Occipital lobe (tissue), 1 donor: ENCODE measurements at regions not wholly inside any gene's neighbourhood (a gene's known extent, or its start where the extent isn't known, plus 50 kb on each side); places are given as distances from the start of the nearest gene placed in this dataset.

Source experiments
- DNase-seq: peaks from one replicate; lab custom pipeline; 2025; lab: John Stamatoyannopoulos, UW

DNA sequence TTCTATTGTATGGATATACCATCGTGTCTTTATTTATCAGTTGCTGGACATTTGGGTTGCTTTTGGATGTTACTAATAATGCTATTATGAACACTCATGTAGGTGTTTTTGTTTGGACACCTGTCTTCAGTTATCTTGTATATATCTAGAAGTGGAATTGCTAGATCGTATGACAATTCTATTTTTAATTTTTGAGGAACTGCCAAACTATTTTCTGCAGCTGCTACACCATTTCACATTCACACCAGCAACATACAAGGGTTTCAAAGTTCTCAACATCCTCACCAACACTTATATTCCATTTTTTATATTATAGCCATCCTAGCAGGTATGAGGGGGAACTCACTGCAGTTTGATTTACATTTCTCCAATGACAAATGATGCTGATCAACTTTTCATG is 324.6 kb downstream of the CAAP1 start:
- DNase-seq: no peak

DNA sequence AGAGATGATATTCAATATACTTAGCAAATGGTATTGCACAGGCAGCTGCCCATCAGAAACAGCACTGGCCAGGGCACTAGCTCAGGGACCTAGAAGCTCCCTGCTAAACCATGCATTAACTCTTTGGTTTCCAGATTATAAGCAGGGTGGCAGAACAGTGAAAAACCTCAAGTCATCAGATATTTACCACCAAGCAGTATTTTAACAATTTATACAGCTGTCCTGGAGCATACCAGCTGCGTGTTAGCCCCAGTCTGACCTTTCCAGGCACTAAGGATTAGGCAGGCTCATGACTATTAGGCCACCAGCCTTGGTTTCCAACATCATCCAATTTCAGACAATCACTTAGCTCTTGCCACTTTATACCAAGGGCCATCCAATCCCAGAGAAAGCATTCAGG is 326.5 kb downstream of the CAAP1 start:
- no peak for DNase-seq

DNA sequence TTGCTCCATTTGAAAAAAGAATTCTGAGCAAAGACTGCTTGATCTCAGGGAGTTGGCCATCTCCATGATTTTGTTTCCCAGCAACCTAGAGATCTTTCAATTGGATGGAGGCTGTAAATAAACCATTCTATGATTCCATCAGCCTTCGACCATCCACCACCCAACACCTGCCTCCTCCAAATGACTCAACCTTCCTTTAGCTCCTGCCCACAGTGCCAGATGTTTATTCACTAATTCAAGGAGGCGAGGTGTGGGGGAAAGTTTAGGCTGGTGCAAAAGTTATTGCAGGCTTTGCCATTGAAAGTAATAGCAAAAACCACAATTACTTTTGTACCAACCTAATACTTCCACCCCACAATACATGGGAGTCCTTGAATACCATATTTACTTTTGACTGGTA is 327.5 kb downstream of the CAAP1 start:
- DNase-seq: no peak

DNA sequence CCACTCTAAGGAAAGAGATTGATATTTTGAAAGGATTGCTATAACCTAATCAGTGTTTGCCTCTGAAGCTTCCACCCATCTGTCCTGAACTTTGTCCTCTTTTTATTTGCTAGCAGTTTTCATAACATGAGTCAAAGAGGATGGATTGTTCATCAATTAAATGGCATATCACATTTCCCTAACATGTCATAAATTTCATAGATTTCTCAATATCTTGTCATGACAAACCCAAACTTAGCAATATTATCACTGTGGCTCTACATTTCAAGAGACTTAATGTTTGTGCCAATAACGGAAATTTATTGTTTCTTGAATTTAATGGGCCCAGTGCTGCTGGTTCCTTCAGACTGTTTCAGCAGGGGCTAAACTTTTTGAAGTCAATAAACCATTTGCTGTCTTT is 330.3 kb downstream of the CAAP1 start:
- no peak for DNase-seq

DNA sequence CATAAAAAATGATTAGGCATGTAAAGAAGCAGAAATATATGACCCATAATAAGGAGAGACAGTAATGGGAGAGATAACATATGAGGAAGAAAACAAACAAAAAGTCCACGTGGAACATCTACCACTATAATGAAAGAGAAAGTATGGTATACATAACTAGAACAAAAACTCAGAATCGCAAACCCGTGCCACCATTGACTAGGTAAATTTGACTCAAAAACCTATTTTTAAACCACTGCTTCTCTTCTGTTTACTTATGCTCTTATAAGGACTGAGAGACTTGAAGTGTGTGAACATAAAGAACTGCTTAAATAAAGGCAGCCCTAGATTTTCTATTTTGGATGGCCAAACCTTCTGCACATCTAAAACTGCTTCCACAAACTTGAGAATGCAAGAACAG is 330.7 kb downstream of the CAAP1 start:
- no peak for DNase-seq

DNA sequence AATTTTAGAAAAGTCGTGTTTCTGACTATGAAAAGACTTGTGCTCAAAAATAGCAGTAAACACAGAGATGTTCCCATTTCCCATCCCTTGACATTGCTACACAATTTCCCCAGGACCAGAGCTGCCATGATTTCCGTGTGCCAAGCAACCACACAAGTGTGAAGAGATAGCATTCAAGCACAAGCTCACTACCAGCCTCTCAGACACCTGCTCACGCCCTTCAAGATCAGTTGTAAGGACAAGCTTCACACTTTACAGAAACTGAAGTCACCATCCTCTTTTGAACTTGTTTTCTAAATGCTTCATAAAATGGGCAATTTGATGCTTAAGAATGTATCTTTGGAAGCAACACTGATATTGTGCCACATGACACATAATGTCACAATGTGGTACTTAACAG is 333.1 kb downstream of the CAAP1 start:
- no peak for DNase-seq

DNA sequence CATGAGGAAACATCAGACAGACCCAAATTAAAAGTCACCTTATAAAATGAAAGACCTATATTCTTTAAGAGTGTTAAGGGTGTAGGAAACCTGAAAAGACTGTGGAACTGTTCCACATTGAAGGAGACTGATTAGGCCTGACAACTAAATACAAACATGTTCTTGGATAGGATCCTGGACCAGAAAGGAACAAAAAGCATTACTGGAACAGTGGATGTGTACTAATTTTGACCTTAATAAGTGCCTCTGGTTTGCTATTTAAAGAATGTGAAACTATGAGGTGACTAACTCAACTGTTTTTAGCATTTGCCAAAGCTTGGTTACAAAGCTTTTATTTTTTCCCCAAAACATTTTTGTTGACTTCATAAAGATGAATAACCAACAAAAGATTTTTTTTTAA is 340.6 kb downstream of the CAAP1 start:
- no peak for DNase-seq

DNA sequence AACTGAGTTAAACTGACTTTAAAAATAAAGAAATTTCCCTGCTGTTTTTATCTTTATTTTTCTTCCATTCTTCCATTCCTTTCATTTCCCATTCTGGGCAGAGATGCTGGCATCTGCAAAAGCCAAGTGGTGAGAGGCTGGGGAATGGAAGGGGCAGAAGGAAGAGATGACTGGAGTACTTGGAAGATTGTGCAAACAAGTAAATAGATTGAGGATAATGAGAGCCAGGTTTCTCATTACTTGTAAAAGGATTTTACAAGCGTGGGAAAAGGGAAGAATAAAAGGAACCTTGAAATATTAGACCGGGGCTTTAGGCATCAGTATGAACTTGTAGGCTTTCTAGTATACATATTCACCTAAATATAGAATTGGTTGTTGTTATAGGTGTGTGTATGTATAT is 341.2 kb downstream of the CAAP1 start:
- DNase-seq: no peak

DNA sequence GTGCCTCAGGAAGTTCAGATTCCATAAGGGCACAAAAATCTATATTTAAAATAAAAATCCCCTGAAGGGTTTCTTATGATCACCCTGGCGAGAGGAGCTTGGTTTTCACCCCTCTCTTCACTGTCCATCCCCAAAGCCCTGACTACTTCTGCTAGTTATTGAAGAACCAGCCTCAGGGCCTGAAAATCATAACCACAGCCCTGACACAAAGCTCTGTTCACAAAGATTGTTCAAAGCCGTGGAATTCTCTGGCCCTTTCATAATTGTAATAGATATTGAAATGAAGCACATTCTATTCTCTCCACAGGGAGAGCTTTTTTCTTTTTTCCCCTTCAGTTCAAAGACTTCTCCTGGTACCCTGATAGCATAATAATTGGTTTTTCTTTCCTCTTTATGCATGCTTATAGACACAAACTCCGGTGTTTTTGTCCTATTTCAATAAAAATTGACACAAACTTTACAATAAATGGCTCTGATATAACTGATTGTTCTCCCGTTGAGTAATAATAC is 343.8 kb downstream of the CAAP1 start:
- no peak for DNase-seq

DNA sequence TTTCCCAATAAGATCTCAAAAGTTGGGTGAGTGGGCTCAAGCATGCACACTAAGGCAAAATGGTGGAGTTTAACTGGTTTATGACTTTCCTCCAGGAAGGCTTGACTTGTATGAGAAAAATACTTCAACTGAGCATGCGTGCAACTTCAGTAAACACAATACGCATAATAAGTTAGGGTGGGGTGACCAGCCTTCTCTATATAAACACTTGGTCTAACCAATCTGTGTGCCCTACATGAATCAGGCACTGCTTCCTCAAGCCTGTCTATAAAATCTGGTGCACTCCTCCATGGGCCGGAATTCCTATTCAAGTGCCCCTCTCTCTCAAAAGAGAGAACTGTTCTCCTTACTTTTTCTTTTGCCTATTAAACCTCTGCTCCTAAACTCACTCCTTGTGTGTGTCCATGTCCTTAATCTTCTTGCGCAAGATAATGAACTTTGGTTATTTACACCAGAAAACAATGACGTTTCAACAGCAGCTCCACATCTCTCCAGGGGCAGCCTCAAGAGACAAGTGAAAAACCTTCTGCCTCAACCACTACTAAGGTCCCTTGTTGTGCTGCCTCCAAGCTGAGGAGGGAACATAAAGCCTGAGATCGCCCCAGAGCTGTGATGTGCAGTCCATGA is 352.6 kb downstream of the CAAP1 start:
- DNase-seq: no peak

DNA sequence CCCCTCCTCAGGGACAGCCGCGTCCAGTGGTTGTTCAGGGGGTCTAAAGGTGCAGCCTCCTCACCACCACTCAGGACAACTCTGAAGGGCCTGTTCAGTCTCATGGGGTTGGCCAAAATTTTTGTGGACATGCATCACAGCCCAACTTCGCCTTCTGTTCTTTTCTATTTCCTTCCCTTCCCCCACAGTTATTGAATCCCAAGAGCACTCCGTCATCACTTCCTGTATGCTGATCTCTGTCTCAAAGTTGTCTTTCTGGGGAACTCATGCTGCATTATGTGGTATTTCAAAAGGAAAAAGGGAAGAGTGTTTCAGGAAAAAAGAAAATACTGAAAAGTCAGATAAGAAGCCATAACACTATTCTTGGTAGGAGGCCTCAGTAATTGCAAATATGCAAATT is 355.4 kb downstream of the CAAP1 start:
- no peak for DNase-seq

DNA sequence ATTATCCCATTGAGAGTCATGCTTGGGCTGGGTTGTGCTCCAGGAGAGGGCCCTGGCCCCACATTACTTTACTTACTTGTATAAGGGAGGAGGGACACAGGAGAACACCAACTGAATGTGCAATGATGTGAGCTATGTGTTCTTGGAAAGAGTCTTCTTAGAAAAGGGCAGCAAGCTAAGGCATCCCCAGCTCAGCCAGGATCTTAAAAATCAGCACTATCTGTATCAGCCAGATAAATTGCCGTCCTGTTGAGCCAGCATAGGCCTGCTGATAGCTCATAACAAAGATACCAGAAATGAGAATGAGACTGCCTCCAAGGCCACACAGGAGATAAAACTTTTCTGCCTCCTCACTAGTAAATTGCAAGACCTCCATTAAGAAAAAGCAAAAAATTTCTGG is 357.5 kb downstream of the CAAP1 start:
- no peak for DNase-seq

DNA sequence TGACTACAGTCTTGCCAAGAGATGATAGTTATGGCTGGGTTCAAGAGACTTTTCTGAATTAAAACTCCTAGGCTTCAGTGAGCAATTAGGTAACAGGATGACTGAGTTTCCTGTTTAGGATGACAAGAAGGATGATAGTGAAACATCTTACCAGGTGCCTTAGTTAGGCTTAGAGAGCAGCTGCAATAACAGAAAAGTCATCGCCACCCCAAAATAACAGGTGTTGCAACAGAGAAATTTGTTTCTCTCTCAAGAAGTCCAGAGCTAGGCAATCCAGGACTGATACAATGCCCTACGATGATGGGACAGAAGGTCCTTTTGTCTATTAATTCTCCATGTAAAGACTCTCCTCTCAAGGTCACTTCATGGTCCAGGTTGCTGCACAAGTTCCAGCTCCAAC is 361.8 kb downstream of the CAAP1 start:
- no peak for DNase-seq

DNA sequence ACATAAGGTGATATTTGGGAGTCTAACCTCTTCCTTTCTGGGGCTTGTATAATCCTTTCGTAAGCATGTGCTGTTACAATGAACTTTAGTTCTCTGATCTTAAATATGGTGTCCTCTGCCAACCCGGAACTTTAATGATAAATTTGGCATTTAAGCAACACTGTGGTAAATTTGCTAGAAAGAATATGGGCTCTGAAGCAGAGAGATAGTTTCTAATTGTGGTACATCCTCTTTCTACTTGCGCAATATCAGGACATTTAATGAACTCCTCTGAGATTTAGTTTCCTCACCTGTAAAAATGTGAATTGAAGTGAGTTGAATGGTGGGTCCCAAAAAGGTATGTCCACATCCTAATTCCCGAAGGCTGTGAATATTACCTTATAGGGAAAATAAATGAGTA is 364.7 kb downstream of the CAAP1 start:
- DNase-seq: no peak

DNA sequence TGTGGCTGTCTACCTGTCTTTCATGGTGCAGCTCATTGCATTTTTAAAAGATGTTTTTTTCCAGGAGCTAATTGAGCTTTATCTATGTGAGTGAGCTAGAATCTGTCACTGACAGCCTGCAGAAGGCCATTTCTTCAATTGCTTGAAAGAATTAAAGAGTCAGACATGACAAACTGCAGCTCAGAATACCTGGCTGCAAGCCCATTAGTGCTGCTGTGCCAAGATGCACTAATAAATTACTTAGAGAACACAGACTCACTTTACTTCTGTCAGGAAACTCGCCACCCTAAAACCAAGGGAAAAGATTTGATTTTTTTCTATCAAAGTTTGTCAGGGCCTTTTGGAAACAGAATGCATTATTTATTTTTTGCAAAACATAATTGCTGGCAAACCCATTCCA is 368.3 kb downstream of the CAAP1 start:
- no peak for DNase-seq

DNA sequence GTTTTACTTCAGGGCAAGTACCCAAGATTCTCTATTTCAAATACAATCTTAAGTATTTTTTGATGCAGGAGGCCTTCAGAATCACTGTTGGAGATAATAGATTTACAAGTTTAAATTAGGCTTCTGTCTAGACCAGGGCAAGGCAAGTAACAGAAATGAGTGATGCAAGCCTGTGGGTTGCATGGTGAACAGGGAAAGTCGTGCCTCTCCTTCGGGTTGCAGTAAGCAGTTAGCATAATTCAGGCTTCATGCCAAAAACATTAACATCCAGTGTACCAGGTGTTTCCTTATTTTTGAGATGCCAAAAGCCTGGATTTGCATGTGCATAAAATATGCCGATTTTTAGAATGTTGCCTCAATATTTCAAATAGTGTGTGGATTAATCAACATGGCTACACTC is 369.0 kb downstream of the CAAP1 start:
- no peak for DNase-seq

DNA sequence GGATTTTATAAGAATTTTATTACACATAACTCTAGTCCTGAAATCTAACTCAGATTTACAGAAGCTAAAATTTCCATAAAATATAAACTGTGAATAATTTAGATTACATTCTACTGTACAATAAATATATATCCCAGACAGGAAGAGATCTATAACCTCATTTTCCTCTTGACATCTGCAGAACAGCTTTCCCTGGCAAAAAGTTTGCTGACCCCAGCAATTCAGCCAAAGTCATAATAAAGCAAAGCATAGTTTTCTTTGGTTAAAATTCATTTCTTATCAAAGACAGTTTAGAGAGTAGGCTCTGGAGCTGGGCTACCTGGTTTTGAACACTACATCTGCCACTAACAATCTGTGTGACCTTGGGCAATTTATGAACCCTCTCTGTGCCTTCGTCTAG is 372.5 kb downstream of the CAAP1 start:
- DNase-seq: no peak

DNA sequence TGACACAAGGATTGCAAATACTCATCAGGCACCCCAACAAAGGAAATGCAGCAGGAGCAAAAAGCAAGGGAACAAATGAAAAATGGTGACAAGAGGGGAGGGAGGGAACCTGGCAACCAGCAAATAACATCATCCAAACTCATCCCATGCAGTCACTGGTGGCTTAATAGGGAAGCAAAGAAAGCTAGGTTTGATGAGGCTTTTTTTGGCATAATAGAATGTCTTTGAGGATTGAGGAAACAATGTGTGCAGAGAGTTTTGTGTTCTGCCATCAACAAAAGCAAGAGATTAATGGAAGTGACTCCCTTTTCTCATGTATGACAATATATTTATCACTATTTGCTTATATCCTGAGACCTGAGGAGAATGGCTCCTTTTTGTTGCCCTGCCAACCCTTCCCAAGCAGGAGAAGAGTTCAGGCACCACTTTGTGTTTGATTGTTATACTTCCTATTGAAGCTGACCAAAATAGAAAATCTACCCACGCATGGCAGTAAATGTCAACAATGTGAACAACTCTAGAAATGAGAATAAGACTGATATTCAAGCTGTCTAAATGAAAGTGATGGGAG is 375.7 kb downstream of the CAAP1 start:
- no peak for DNase-seq

DNA sequence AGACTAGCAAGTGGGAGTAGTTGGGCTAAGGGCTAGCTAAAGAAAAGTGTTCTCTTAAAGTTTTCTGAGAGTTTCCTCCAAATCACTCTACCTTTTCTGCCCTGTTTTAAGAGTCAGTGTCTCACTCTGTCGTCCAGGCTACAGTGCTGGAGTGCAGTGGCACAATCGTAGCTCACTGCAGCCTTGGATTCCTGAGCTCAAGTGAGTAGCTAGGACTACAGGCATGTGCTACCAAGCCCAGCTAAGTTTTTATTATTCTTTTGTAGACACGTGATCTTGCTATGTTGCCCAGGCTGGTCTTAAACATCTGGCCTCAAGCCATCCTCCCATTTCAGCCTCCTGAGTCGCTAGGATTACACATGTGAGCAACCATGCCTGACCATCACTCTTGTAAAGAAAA is 378.9 kb downstream of the CAAP1 start:
- DNase-seq: no peak

DNA sequence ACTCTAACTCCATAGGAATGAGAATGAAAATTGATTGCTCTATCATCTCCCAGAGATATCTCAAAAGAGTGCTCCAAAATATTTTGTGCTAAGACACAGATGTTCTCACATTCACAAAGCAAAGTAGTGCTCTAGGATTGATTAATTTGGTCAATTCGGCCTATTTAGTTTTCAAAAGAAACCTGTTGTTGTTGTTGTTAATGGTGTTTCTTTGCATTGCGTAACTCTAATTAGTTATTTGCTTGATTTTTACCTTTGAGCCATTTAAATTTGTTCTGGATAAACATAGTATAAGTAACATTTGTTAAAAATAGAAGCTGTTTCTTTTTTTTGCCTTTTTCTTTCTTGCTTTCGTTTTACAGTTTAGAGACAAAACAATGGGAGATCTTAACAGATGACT is 382.5 kb downstream of the CAAP1 start:
- DNase-seq: no peak

DNA sequence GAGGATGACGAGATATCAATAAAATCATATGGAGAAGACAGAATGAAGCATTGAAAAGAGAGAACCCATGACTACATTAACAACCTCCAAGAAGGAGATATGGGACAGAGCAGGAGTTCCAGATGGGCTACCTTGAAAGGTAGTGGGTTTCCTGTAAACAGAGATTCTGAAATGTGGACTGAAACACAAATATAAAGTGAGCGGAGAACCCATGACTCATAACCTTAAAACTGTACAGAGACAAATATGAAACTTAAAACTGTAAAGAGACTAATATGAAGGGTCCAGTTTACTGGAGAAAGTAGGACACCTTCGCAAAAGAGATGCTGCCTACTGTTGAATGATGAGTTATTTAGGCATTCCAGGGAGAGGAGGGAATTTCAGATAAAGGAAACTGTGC is 383.7 kb downstream of the CAAP1 start:
- no peak for DNase-seq

DNA sequence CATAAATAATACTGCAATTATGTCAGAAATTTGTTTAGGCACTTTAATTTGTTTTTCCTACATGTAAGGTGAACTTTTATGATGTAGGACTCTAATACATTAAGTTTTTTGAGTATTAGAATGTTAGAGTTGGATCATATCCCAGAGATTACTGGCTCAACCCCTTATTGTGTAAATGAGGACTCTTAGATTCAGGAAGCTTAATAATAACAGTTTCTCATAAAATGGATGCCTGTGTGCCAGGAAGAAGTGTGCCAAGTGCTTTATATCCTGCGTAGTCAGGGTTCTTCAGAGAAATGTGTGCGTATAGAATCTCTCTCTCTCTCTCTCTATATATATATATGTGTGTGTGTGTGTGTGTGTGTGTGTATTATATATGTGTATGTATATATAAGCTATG is 388.5 kb downstream of the CAAP1 start:
- no peak for DNase-seq

DNA sequence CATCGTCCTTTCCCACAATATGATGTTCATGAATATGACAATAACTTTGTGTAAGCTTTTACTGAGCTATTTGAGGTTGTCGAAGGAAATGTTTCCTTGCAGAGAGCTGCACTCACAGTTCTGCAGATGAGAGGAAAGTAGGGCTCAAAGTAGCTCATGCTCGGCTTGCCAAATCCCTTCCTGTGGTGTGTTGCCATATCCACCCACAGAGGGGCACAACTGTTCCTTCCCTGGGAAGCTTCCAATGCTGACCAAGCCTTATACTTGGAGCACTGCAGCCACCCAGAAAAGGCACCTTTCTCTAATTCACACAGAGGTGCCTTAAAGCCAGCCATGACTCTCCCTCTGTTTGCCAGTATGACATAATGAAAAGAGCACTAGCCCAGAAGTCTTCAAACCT is 390.3 kb downstream of the CAAP1 start:
- DNase-seq: no peak

DNA sequence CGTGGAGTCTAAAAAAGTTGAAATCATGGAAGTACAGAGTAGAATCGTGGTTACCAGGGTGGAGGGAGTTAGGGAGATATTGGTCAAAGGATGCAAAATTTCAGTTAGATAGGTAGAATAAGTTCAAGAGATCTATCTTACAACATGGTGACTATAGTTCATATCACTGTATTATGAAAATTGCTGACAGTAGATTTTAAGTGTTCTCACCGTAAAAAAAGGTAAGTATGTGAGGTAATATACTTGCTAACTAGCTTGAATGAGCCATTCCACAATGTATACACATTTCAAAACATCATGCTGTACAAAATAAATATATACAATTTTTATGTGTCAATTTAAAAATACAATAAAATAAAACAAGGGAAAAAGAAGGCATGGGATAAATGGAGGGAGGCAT is 392.1 kb downstream of the CAAP1 start:
- no peak for DNase-seq
